HepG2 (cell line): ENCODE measurements at regions not wholly inside any gene's neighbourhood (a gene's known extent, or its start where the extent isn't known, plus 50 kb on each side); places are given as distances from the start of the nearest gene placed in this dataset.

Experiments used
- BRF2 ChIP-seq: sonication (generic); formaldehyde crosslinking; IDR thresholded peaks from 2 replicates; pipeline ENCODE4 v1.8.1; 2022; ENCODE audit warnings: mild to moderate bottlenecking, missing genetic modification reagents
- CEBPB ChIP-seq: IDR thresholded peaks from 2 replicates; pipeline ENCODE4 v1.6.1; 2011; ENCODE audit warnings: low read depth, low read length, improper control_type of control experiment, borderline replicate concordance
- CHCHD3 ChIP-seq: sonication (generic); formaldehyde crosslinking; IDR thresholded peaks from 2 replicates; pipeline ENCODE4 v1.8.0; 2022; ENCODE audit warnings: mild to moderate bottlenecking, missing genetic modification reagents, moderate library complexity
- ETV6 ChIP-seq: sonication (generic); formaldehyde crosslinking; conservative IDR thresholded peaks from 2 replicates; pipeline ENCODE4 v1.4.0; 2020; ENCODE audit warnings: missing genetic modification reagents
- GZF1 ChIP-seq: sonication (generic); formaldehyde crosslinking; IDR thresholded peaks from 2 replicates; pipeline ENCODE4 v1.5.1; 2020; ENCODE audit warnings: mild to moderate bottlenecking, missing genetic modification reagents
- HNRNPK ChIP-seq: fragments of 200-400 bp; formaldehyde crosslinking; IDR thresholded peaks from 2 replicates; pipeline ENCODE4 v1.6.1; 2018; ENCODE audit warnings: low read length, low read depth, moderate library complexity, mild to moderate bottlenecking; ENCODE audit not compliant: poor library complexity, severe bottlenecking
- HOXA7 ChIP-seq: sonication (generic); formaldehyde crosslinking; IDR thresholded peaks from 2 replicates; pipeline ENCODE4 v1.8.1; 2022; ENCODE audit warnings: mild to moderate bottlenecking, missing genetic modification reagents, moderate library complexity
- KDM6A ChIP-seq: IDR thresholded peaks from 2 replicates; pipeline ENCODE4 v1.6.1; 2016; ENCODE audit warnings: low read depth
- MBNL3 ChIP-seq: fragments of 250-450 bp; sonication (Bioruptor Pico); conservative IDR thresholded peaks from 2 replicates; pipeline ENCODE4 v1.8.0; 2022; ENCODE audit warnings: mild to moderate bottlenecking, inconsistent platforms
- MEIS2 ChIP-seq: sonication (generic); formaldehyde crosslinking; IDR thresholded peaks from 2 replicates; pipeline ENCODE4 v1.9.0; 2021; ENCODE audit warnings: mild to moderate bottlenecking, missing genetic modification reagents
- MTF1 ChIP-seq: sonication (generic); formaldehyde crosslinking; IDR thresholded peaks from 2 replicates; pipeline ENCODE4 v1.5.0; 2020; ENCODE audit warnings: missing genetic modification reagents
- PAXIP1 ChIP-seq: sonication (generic); formaldehyde crosslinking; conservative IDR thresholded peaks from 2 replicates; pipeline ENCODE4 v1.4.0; 2020; ENCODE audit warnings: mild to moderate bottlenecking, missing genetic modification reagents, moderate library complexity
- RBM22 ChIP-seq: fragments of 200-400 bp; formaldehyde crosslinking; optimal IDR thresholded peaks from 2 replicates; pipeline ENCODE3; 2017; ENCODE audit warnings: mild to moderate bottlenecking, low read length, moderate library complexity
- SMC3 ChIP-seq: IDR thresholded peaks from 2 replicates; pipeline ENCODE4 v1.6.1; 2011; ENCODE audit warnings: low read length, improper control_type of control experiment
- UBTF ChIP-seq: sonication (generic); formaldehyde crosslinking; IDR thresholded peaks from 2 replicates; pipeline ENCODE4 v1.4.0; 2020; ENCODE audit warnings: mild to moderate bottlenecking, missing genetic modification reagents
- ZNF230 ChIP-seq: sonication (generic); formaldehyde crosslinking; IDR thresholded peaks from 2 replicates; pipeline ENCODE4 v1.4.0; 2020; ENCODE audit warnings: mild to moderate bottlenecking, missing genetic modification reagents
- ZNF367 ChIP-seq: sonication (generic); formaldehyde crosslinking; IDR thresholded peaks from 2 replicates; pipeline ENCODE4 v1.4.0; 2020; ENCODE audit warnings: missing genetic modification reagents, borderline replicate concordance
- ZNF558 ChIP-seq: sonication (generic); formaldehyde crosslinking; IDR thresholded peaks from 2 replicates; pipeline ENCODE4 v1.9.0; 2022; ENCODE audit warnings: mild to moderate bottlenecking, missing genetic modification reagents, borderline replicate concordance
- ZNF609 ChIP-seq: sonication (generic); formaldehyde crosslinking; IDR thresholded peaks from 2 replicates; pipeline ENCODE4 v1.4.0; 2020; ENCODE audit warnings: mild to moderate bottlenecking, missing genetic modification reagents, borderline replicate concordance
- ZNF724P ChIP-seq: sonication (generic); formaldehyde crosslinking; IDR thresholded peaks from 2 replicates; pipeline ENCODE4 v1.8.0; 2022; ENCODE audit warnings: missing genetic modification reagents, borderline replicate concordance

GRCh38 chr12:30437616-30438015 is 258.1 kb downstream of the IPO8 start (continued):
- TF ChIP-seq MEIS2 (no peak), ZNF230 (no peak), BRF2 (CRISPR knock-in tag) (no peak), SMC3 (no peak), UBTF (CRISPR knock-in tag) (no peak), ZNF609 (CRISPR knock-in tag) (peak; percentile 18; the same call in 1 of the 2 replicates), ZNF367 (CRISPR knock-in tag) (no peak), MBNL3 (CRISPR knock-in tag) (no peak), PAXIP1 (CRISPR knock-in tag) (peak; percentile 59), RBM22 (no peak), KDM6A (CRISPR knock-in tag) (no peak), CEBPB (peak; percentile 83), ETV6 (CRISPR knock-in tag) (no peak), ZNF724P (no peak), MTF1 (CRISPR knock-in tag) (no peak), HNRNPK (no peak), ZNF558 (CRISPR knock-in tag) (no peak), GZF1 (CRISPR knock-in tag) (no peak), HOXA7 (CRISPR knock-in tag) (no peak), CHCHD3 (CRISPR knock-in tag) (no peak)
